H1 (cell line): ENCODE measurements at regions not wholly inside any gene's neighbourhood (a gene's known extent, or its start where the extent isn't known, plus 50 kb on each side); places are given as distances from the start of the nearest gene placed in this dataset.

ENCODE experiments used
- CTCF ChIA-PET: fragments of 300-600 bp; sonication (Branson Sonifier 250); formaldehyde crosslinking; loops from one replicate; lab custom pipeline; 2021; ENCODE audit not compliant: partially characterized antibody; lab: Charles Lee
- POLR2A ChIA-PET: fragments of 300-600 bp; sonication (Branson Sonifier 250); formaldehyde crosslinking; loops from one replicate; lab custom pipeline; 2021; ENCODE audit warnings: inconsistent platforms; ENCODE audit not compliant: partially characterized antibody; lab: Charles Lee
- DNase-seq, 2 experiments: peaks; one replicate each; pipeline versions ENCODE4 v3.0.0 to v3.0.0-alpha.2; 2010 to 2022; ENCODE audit warnings: low spot score in 2 of 2, low read depth in 1 of 2, mixed read lengths in 1 of 2
- FAIRE-seq: peaks from 2 replicates; lab custom pipeline; 2011; peaks lifted over from hg19 to GRCh38; lab: Jason Lieb, UNC
- H2AFZ ChIP-seq: 2 replicates; pipeline ENCODE4 v1.8.1; 2012; ENCODE audit warnings: low read length, inconsistent platforms
- H2AK5ac ChIP-seq: 2 replicates; pipeline ENCODE4 v1.6.1; 2013; ENCODE audit warnings: low read depth, low read length
- H2BK120ac ChIP-seq: replicated peaks from 2 replicates; pipeline ENCODE3; 2013; ENCODE audit warnings: low read depth, low read length, inconsistent platforms
- H2BK12ac ChIP-seq: 2 replicates; pipeline ENCODE4 v1.6.1; 2013; ENCODE audit warnings: low read depth, low read length
- H2BK15ac ChIP-seq: 2 replicates; pipeline ENCODE4 v1.6.1; 2013; ENCODE audit warnings: low read length
- H2BK20ac ChIP-seq: 2 replicates; pipeline ENCODE4 v1.6.1; 2013; ENCODE audit warnings: low read length
- H2BK5ac ChIP-seq: 2 replicates; pipeline ENCODE4 v1.6.1; 2013; ENCODE audit warnings: low read depth, low read length
- H3K14ac ChIP-seq: 2 replicates; pipeline ENCODE4 v1.6.1; 2013; ENCODE audit warnings: inconsistent platforms; ENCODE audit not compliant: insufficient read length
- H3K18ac ChIP-seq: 2 replicates; pipeline ENCODE4 v1.6.1; 2013; ENCODE audit warnings: low read length; ENCODE audit errors: extremely low read depth
- H3K23ac ChIP-seq: 2 replicates; pipeline ENCODE4 v1.6.1; 2013; ENCODE audit warnings: inconsistent platforms; ENCODE audit not compliant: insufficient read length
- H3K23me2 ChIP-seq: 2 replicates; pipeline ENCODE4 v1.6.1; 2013; ENCODE audit warnings: low read depth, low read length
- H3K27ac ChIP-seq: 2 replicates; pipeline ENCODE4 v1.6.1; 2011; ENCODE audit warnings: low read depth, low read length, inconsistent platforms
- H3K27me3 ChIP-seq, 4 experiments: replicated peaks in 1 of 4; 1 replicate in 1 of 4; 2 replicates in 3 of 4; pipeline versions ENCODE4 v1.6.1 to v1.8.1; 2011 to 2013; ENCODE audit warnings: low read length in 3 of 4, mild to moderate bottlenecking in 3 of 4, inconsistent platforms in 2 of 4, mixed read lengths in 2 of 4, moderate library complexity in 1 of 4; ENCODE audit not compliant: control insufficient read depth in 3 of 4, insufficient read depth in 3 of 4; ENCODE audit errors: extremely low read depth in 1 of 4
- H3K36me3 ChIP-seq, 4 experiments: 2 replicates each; pipeline versions ENCODE4 v1.6.1 to v1.8.1; 2011 to 2013; ENCODE audit warnings: mild to moderate bottlenecking in 4 of 4, low read length in 3 of 4, moderate library complexity in 2 of 4, control low read depth in 1 of 4, inconsistent platforms in 1 of 4; ENCODE audit not compliant: insufficient read depth in 4 of 4, control insufficient read depth in 2 of 4
- H3K4ac ChIP-seq: replicated peaks from 2 replicates; pipeline ENCODE3; 2013; ENCODE audit warnings: low read length, low read depth, mixed read lengths, inconsistent platforms; ENCODE audit not compliant: insufficient read length
- H3K4me1 ChIP-seq, 4 experiments: replicated peaks in 1 of 4; 1 replicate in 1 of 4; 2 replicates in 3 of 4; pipeline versions ENCODE4 v1.6.1 to v1.8.1; 2011 to 2013; ENCODE audit warnings: low read length in 3 of 4, inconsistent platforms in 2 of 4, mixed read lengths in 1 of 4; ENCODE audit not compliant: insufficient read depth in 4 of 4, control insufficient read depth in 3 of 4
- H3K4me2 ChIP-seq, 2 experiments: 2 replicates each; pipeline versions ENCODE4 v1.6.1 to v1.8.1; 2011 to 2013; ENCODE audit warnings: low read depth in 2 of 2, low read length in 2 of 2, control low read depth in 1 of 2, inconsistent platforms in 1 of 2, mild to moderate bottlenecking in 1 of 2; ENCODE audit not compliant: insufficient read depth in 1 of 2
- H3K4me3 ChIP-seq, 4 experiments: fragments of 200-600, 300-600 bp in 1 of 4; sonication (generic), shearing (Covaris generic), sonication (Bioruptor Twin) in 1 of 4; 2 replicates each; pipeline versions ENCODE4 v1.5.1 to v1.8.1; 2011 to 2016; ENCODE audit warnings: low read length in 4 of 4, low read depth in 3 of 4, control low read depth in 2 of 4, inconsistent platforms in 2 of 4, mild to moderate bottlenecking in 2 of 4, mixed read lengths in 1 of 4, moderate library complexity in 1 of 4; ENCODE audit not compliant: insufficient read depth in 2 of 4; ENCODE audit errors: extremely low read depth in 1 of 4
- H3K56ac ChIP-seq: replicated peaks from 2 replicates; pipeline ENCODE3; 2013; ENCODE audit warnings: low read depth, mild to moderate bottlenecking, mixed read lengths, low read length, inconsistent platforms; ENCODE audit not compliant: insufficient read length
- H3K79me1 ChIP-seq: 2 replicates; pipeline ENCODE4 v1.6.1; 2013; ENCODE audit warnings: low read depth, low read length, control low read depth
- H3K79me2 ChIP-seq, 2 experiments: 2 replicates each; pipeline versions ENCODE4 v1.6.1 to v1.8.1; 2012 to 2013; ENCODE audit warnings: low read length in 2 of 2, mild to moderate bottlenecking in 2 of 2, inconsistent platforms in 1 of 2; ENCODE audit not compliant: insufficient read depth in 2 of 2, control insufficient read depth in 1 of 2
- H3K9ac ChIP-seq, 4 experiments: replicated peaks in 1 of 4; 1 replicate in 1 of 4; 2 replicates in 3 of 4; pipeline versions ENCODE4 v1.6.1 to v1.8.1; 2011 to 2013; ENCODE audit warnings: low read depth in 3 of 4, low read length in 3 of 4, control low read depth in 2 of 4, mild to moderate bottlenecking in 2 of 4, moderate library complexity in 2 of 4, inconsistent platforms in 1 of 4; ENCODE audit errors: extremely low read depth in 1 of 4
- H3K9me3 ChIP-seq, 2 experiments: 2 replicates each; pipeline versions ENCODE4 v1.6.1 to v1.8.1; 2012 to 2013; ENCODE audit warnings: mild to moderate bottlenecking in 2 of 2, moderate library complexity in 2 of 2, control low read depth in 1 of 2, inconsistent platforms in 1 of 2, low read depth in 1 of 2, low read length in 1 of 2, mixed read lengths in 1 of 2; ENCODE audit not compliant: insufficient read depth in 2 of 2
- H4K20me1 ChIP-seq, 2 experiments: replicated peaks in 1 of 2; 2 replicates each; pipeline versions ENCODE3 to v1.8.1; 2011 to 2013; ENCODE audit warnings: inconsistent platforms in 2 of 2, low read length in 2 of 2, mild to moderate bottlenecking in 1 of 2; ENCODE audit not compliant: insufficient read depth in 2 of 2, control insufficient read depth in 1 of 2
- H4K5ac ChIP-seq: 2 replicates; pipeline ENCODE4 v1.6.1; 2013; ENCODE audit warnings: low read length, low read depth, mixed read lengths, inconsistent platforms; ENCODE audit not compliant: insufficient read length
- H4K8ac ChIP-seq: 2 replicates; pipeline ENCODE4 v1.8.0; 2013; ENCODE audit warnings: mild to moderate bottlenecking, moderate library complexity, low read length, inconsistent platforms; ENCODE audit not compliant: insufficient read depth; ENCODE audit errors: extremely low read depth
- H4K91ac ChIP-seq: replicated peaks from 2 replicates; pipeline ENCODE3; 2013; ENCODE audit warnings: low read length, mixed read lengths, inconsistent platforms; ENCODE audit not compliant: insufficient read length
- BCL11A ChIP-seq, 2 experiments: IDR thresholded peaks; one replicate each; pipeline ENCODE4 v1.6.1; 2011; ENCODE audit warnings: low read depth in 2 of 2, low read length in 2 of 2, mild to moderate bottlenecking in 2 of 2
- CEBPB ChIP-seq: IDR thresholded peaks from 2 replicates; pipeline ENCODE4 v1.6.1; 2012; ENCODE audit warnings: low read depth, low read length
- EZH2 ChIP-seq: fragments of 200-600 bp; sonication (generic); IDR thresholded peaks from 2 replicates; pipeline ENCODE4 v1.7.1; 2012; ENCODE audit warnings: low read depth, mild to moderate bottlenecking, moderate library complexity, low read length, inconsistent platforms; ENCODE audit not compliant: severe bottlenecking
- GABPA ChIP-seq: IDR thresholded peaks from 2 replicates; pipeline ENCODE4 v1.6.1; 2011; ENCODE audit warnings: mild to moderate bottlenecking, low read length, moderate library complexity, borderline replicate concordance; ENCODE audit not compliant: insufficient read depth
- JUND ChIP-seq: IDR thresholded peaks from 2 replicates; pipeline ENCODE4 v1.6.1; 2011; ENCODE audit warnings: mild to moderate bottlenecking, improper control_type of control experiment, low read length
- NRF1 ChIP-seq: IDR thresholded peaks from 2 replicates; pipeline ENCODE4 v1.6.1; 2011; ENCODE audit warnings: mild to moderate bottlenecking, low read depth, low read length, improper control_type of control experiment
- TBP ChIP-seq: IDR thresholded peaks from 2 replicates; pipeline ENCODE4 v1.6.1; 2011; ENCODE audit warnings: low read depth, low read length, improper control_type of control experiment
- WGBS, 2 experiments: shearing (Covaris generic) in 1 of 2; methylation state at CpG; one replicate each; pipeline versions ENCODE4 v1.1.6 to v1.1.7; 2013 to 2015; ENCODE audit warnings: low lambda C conversion rate in 2 of 2, mixed read lengths in 2 of 2, inconsistent platforms in 1 of 2, low coverage in 1 of 2, missing lambda C conversion rate in 1 of 2; ENCODE audit not compliant: insufficient replicate concordance in 2 of 2, insufficient coverage in 1 of 2, insufficient read length in 1 of 2; ENCODE audit errors: extremely low coverage in 1 of 2, missing lambda C conversion rate in 1 of 2; 5-methylcytosine and 5-hydroxymethylcytosine counted together

- no peaks in the 10 kb centered on the region for H4K20me1 ChIP-seq
- TF ChIP-seq TBP (no peak), EZH2 (no peak), BCL11A (IDR thresholded peaks at IDR 0.05; ENCODE audit: low read depth in 2 of 2, low read length in 2 of 2) (no peak), CEBPB (no peak), JUND (no peak), GABPA (no peak), NRF1 (no peak)
- no peak overlapping the region for H3K56ac ChIP-seq
- H3K4me2 ChIP-seq: no peak overlapping the region
- H3K27ac ChIP-seq: no peak overlapping the region
- no peak overlapping the region for H4K5ac ChIP-seq
- ChIA-PET CTCF (interaction anchor here (0.6 to 1.7 kb wide), 5 partner anchors 11 to 505 kb away, joined by 3 to 5 read pairs (median 3); no protein-coding TSS in a partner anchor), POLR2A (interaction anchor here (0.7 kb wide), 1 partner anchor 1093 kb away, joined by 3 read pairs; no protein-coding TSS in a partner anchor)
- H4K91ac ChIP-seq: no peak overlapping the region
- H2AK5ac ChIP-seq: no peak overlapping the region
- no peaks in the 10 kb centered on the region for H3K79me2 ChIP-seq
- no peak overlapping the region for H3K4ac ChIP-seq
- no peak overlapping the region for H4K8ac ChIP-seq
- H2BK120ac ChIP-seq: no peak overlapping the region
- no peak overlapping the region for H3K4me3 ChIP-seq
- 97% methylated on average over 3 of the region's 3 CpGs; no CpG with 5 or more reads in 1 of the 2 experiments for WGBS, 2 experiments
- no peak for FAIRE-seq
- no peaks in the 10 kb centered on the region for H3K27me3 ChIP-seq
- no peak for DNase-seq
- H3K14ac ChIP-seq: no peak overlapping the region
- H3K4me1 ChIP-seq: peaks cover 0 to 5% (median 2%) of the 10 kb centered on the region in 4 experiments; a peak in 2 of 7 replicates
- no peaks in the 10 kb centered on the region for H3K79me1 ChIP-seq
- H3K9ac ChIP-seq: no peak overlapping the region
- H3K36me3 ChIP-seq: no peaks in the 10 kb centered on the region
- no peaks in the 10 kb centered on the region for H3K23me2 ChIP-seq
- H2BK12ac ChIP-seq: no peak overlapping the region
- H2BK5ac ChIP-seq: no peak overlapping the region
- H2AFZ ChIP-seq: no peak overlapping the region
- no peak overlapping the region for H3K18ac ChIP-seq
- no peak overlapping the region for H3K23ac ChIP-seq
- no peaks in the 10 kb centered on the region for H3K9me3 ChIP-seq
- H2BK20ac ChIP-seq: no peak overlapping the region
- no peak overlapping the region for H2BK15ac ChIP-seq
Measured at GRCh38 chr6:14550410-14550809, 432.8 kb downstream of the CD83 start.
